ENCODE measurements at regions not wholly inside any gene's neighbourhood (a gene's known extent, or its start where the extent isn't known, plus 50 kb on each side); places are given as distances from the start of the nearest gene placed in this dataset.

GRCh38 chr2:64221935-64222334 is 77.7 kb upstream of the PELI1 start:
- DNase-seq (ENCODE audit: low spot score): no peak

GRCh38 chr2:64222351-64222750 is 78.1 kb upstream of the PELI1 start:
- no peak for DNase-seq (ENCODE audit: low spot score)

- DNase-seq (ENCODE audit: low spot score): no peak
Observed at GRCh38 chr2:64223055-64223454, 78.8 kb upstream of the PELI1 start.

- DNase-seq (ENCODE audit: low spot score): peak; percentile 48
Observed at GRCh38 chr2:64225491-64225890, 81.3 kb upstream of the PELI1 start.

- DNase-seq (ENCODE audit: low spot score): no peak
Observed at GRCh38 chr2:64226611-64227010, 82.4 kb upstream of the PELI1 start.

- no peak for DNase-seq (ENCODE audit: low spot score)
Observed at GRCh38 chr2:64227603-64228125, 83.4 kb upstream of the PELI1 start.

- DNase-seq (ENCODE audit: low spot score): peak; percentile 38
Observed at GRCh38 chr2:64228126-64228678, 84.0 kb upstream of the PELI1 start.

GRCh38 chr2:64228918-64229317 is 84.7 kb upstream of the PELI1 start:
- no peak for DNase-seq (ENCODE audit: low spot score)

GRCh38 chr2:64230540-64230939 is 86.3 kb upstream of the PELI1 start:
- DNase-seq (ENCODE audit: low spot score): no peak

GRCh38 chr2:64232266-64232665 is 88.0 kb upstream of the PELI1 start:
- DNase-seq (ENCODE audit: low spot score): no peak

- no peak for DNase-seq (ENCODE audit: low spot score)
Observed at GRCh38 chr2:64233376-64233922, 89.2 kb upstream of the PELI1 start.

GRCh38 chr2:64234150-64234549 is 89.9 kb upstream of the PELI1 start:
- no peak for DNase-seq (ENCODE audit: low spot score)

GRCh38 chr2:64234785-64235184 is 90.6 kb upstream of the PELI1 start:
- no peak for DNase-seq (ENCODE audit: low spot score)

- no peak for DNase-seq (ENCODE audit: low spot score)
Observed at GRCh38 chr2:64237266-64237665, 93.0 kb upstream of the PELI1 start.

- no peak for DNase-seq (ENCODE audit: low spot score)
Observed at GRCh38 chr2:64238799-64239198, 94.6 kb upstream of the PELI1 start.

- DNase-seq (ENCODE audit: low spot score): no peak
Observed at GRCh38 chr2:64243081-64244036, 99.1 kb upstream of the PELI1 start.

GRCh38 chr2:64244037-64244416 is 99.8 kb upstream of the PELI1 start:
- DNase-seq (ENCODE audit: low spot score): no peak

GRCh38 chr2:64245631-64246030 is 101.4 kb upstream of the PELI1 start:
- no peak for DNase-seq (ENCODE audit: low spot score)

- DNase-seq (ENCODE audit: low spot score): no peak
Observed at GRCh38 chr2:64246962-64247361, 102.7 kb upstream of the PELI1 start.

GRCh38 chr2:64249426-64249825 is 105.2 kb upstream of the PELI1 start:
- no peak for DNase-seq (ENCODE audit: low spot score)

GRCh38 chr2:64250063-64250462 is 105.8 kb upstream of the PELI1 start:
- no peak for DNase-seq (ENCODE audit: low spot score)

GRCh38 chr2:64250751-64251423 is 106.7 kb upstream of the PELI1 start:
- DNase-seq (ENCODE audit: low spot score): no peak

Data from RKO (cell line).